Adrenal gland (tissue), 5 donors: ENCODE measurements at regions not wholly inside any gene's neighbourhood (a gene's known extent, or its start where the extent isn't known, plus 50 kb on each side); places are given as distances from the start of the nearest gene placed in this dataset.

Source experiments
- POLR2A ChIP-seq, 2 donors: fragments of 450-650 bp; IDR thresholded peaks; one replicate each; pipeline ENCODE4 v1.6.1; 2017; ENCODE audit warnings: antibody characterized with exemption in 2 of 2, mild to moderate bottlenecking in 2 of 2, moderate library complexity in 1 of 2
- TF ChIP-seq, protein P1 (sequence below), 6 experiments: fragments of 450-650 bp in 4 of 6; fragments of 200-600 bp in 2 of 6; sonication (generic) in 1 of 6; IDR thresholded peaks; 1 replicate in 5 of 6; 2 replicates in 1 of 6; pipeline versions ENCODE4 v1.5.1 to v1.8.0; 2016 to 2021; ENCODE audit warnings: antibody characterized with exemption in 6 of 6, mild to moderate bottlenecking in 2 of 6, moderate library complexity in 1 of 6
- donor health status: DM: no; HTN: no; CAD: no.

DNA sequence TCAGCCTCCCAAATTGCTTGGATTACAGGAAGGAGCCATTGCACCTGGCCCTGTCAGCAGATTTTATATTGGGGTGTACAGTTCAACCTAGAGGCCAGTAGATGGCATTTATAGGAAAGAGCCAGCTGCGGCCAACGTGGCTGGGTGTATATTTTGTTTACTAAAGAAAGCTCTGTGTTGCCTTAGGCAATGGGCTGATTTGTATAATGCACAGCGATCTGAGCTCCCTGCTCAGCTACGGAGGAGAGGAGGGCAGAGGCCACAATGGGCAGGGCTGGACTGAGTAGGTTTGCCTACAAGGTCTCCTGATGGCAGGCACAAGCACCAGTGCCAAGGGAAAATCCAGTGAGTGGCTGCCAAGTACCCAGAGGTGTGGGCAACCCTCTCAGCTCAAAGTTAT lies 282.4 kb downstream of the ARPP21 start:
- TF ChIP-seq, protein P1, sequence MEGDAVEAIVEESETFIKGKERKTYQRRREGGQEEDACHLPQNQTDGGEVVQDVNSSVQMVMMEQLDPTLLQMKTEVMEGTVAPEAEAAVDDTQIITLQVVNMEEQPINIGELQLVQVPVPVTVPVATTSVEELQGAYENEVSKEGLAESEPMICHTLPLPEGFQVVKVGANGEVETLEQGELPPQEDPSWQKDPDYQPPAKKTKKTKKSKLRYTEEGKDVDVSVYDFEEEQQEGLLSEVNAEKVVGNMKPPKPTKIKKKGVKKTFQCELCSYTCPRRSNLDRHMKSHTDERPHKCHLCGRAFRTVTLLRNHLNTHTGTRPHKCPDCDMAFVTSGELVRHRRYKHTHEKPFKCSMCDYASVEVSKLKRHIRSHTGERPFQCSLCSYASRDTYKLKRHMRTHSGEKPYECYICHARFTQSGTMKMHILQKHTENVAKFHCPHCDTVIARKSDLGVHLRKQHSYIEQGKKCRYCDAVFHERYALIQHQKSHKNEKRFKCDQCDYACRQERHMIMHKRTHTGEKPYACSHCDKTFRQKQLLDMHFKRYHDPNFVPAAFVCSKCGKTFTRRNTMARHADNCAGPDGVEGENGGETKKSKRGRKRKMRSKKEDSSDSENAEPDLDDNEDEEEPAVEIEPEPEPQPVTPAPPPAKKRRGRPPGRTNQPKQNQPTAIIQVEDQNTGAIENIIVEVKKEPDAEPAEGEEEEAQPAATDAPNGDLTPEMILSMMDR (IDR thresholded peaks at IDR 0.05): no peak
- TF ChIP-seq POLR2A (IDR thresholded peaks at IDR 0.05): no peak
